H1 (cell line): ENCODE measurements at regions not wholly inside any gene's neighbourhood (a gene's known extent, or its start where the extent isn't known, plus 50 kb on each side); places are given as distances from the start of the nearest gene placed in this dataset.

ENCODE experiments used
- CTCF ChIA-PET: fragments of 300-600 bp; sonication (Branson Sonifier 250); formaldehyde crosslinking; loops from one replicate; lab custom pipeline; 2021; ENCODE audit not compliant: partially characterized antibody; lab: Charles Lee
- POLR2A ChIA-PET: fragments of 300-600 bp; sonication (Branson Sonifier 250); formaldehyde crosslinking; loops from one replicate; lab custom pipeline; 2021; ENCODE audit warnings: inconsistent platforms; ENCODE audit not compliant: partially characterized antibody; lab: Charles Lee
- DNase-seq, 2 experiments: peaks; one replicate each; pipeline versions ENCODE4 v3.0.0 to v3.0.0-alpha.2; 2010 to 2022; ENCODE audit warnings: low spot score in 2 of 2, low read depth in 1 of 2, mixed read lengths in 1 of 2
- FAIRE-seq: peaks from 2 replicates; lab custom pipeline; 2011; peaks lifted over from hg19 to GRCh38; lab: Jason Lieb, UNC
- H2AFZ ChIP-seq: 2 replicates; pipeline ENCODE4 v1.8.1; 2012; ENCODE audit warnings: low read length, inconsistent platforms
- H2AK5ac ChIP-seq: 2 replicates; pipeline ENCODE4 v1.6.1; 2013; ENCODE audit warnings: low read depth, low read length
- H2BK120ac ChIP-seq: replicated peaks from 2 replicates; pipeline ENCODE3; 2013; ENCODE audit warnings: low read depth, low read length, inconsistent platforms
- H2BK12ac ChIP-seq: 2 replicates; pipeline ENCODE4 v1.6.1; 2013; ENCODE audit warnings: low read depth, low read length
- H2BK15ac ChIP-seq: 2 replicates; pipeline ENCODE4 v1.6.1; 2013; ENCODE audit warnings: low read length
- H2BK20ac ChIP-seq: 2 replicates; pipeline ENCODE4 v1.6.1; 2013; ENCODE audit warnings: low read length
- H2BK5ac ChIP-seq: 2 replicates; pipeline ENCODE4 v1.6.1; 2013; ENCODE audit warnings: low read depth, low read length
- H3K14ac ChIP-seq: 2 replicates; pipeline ENCODE4 v1.6.1; 2013; ENCODE audit warnings: inconsistent platforms; ENCODE audit not compliant: insufficient read length
- H3K18ac ChIP-seq: 2 replicates; pipeline ENCODE4 v1.6.1; 2013; ENCODE audit warnings: low read length; ENCODE audit errors: extremely low read depth
- H3K23ac ChIP-seq: 2 replicates; pipeline ENCODE4 v1.6.1; 2013; ENCODE audit warnings: inconsistent platforms; ENCODE audit not compliant: insufficient read length
- H3K23me2 ChIP-seq: 2 replicates; pipeline ENCODE4 v1.6.1; 2013; ENCODE audit warnings: low read depth, low read length
- H3K27ac ChIP-seq: 2 replicates; pipeline ENCODE4 v1.6.1; 2011; ENCODE audit warnings: low read depth, low read length, inconsistent platforms
- H3K27me3 ChIP-seq, 4 experiments: replicated peaks in 1 of 4; 1 replicate in 1 of 4; 2 replicates in 3 of 4; pipeline versions ENCODE4 v1.6.1 to v1.8.1; 2011 to 2013; ENCODE audit warnings: low read length in 3 of 4, mild to moderate bottlenecking in 3 of 4, inconsistent platforms in 2 of 4, mixed read lengths in 2 of 4, moderate library complexity in 1 of 4; ENCODE audit not compliant: control insufficient read depth in 3 of 4, insufficient read depth in 3 of 4; ENCODE audit errors: extremely low read depth in 1 of 4
- H3K36me3 ChIP-seq, 4 experiments: 2 replicates each; pipeline versions ENCODE4 v1.6.1 to v1.8.1; 2011 to 2013; ENCODE audit warnings: mild to moderate bottlenecking in 4 of 4, low read length in 3 of 4, moderate library complexity in 2 of 4, control low read depth in 1 of 4, inconsistent platforms in 1 of 4; ENCODE audit not compliant: insufficient read depth in 4 of 4, control insufficient read depth in 2 of 4
- H3K4ac ChIP-seq: replicated peaks from 2 replicates; pipeline ENCODE3; 2013; ENCODE audit warnings: low read length, low read depth, mixed read lengths, inconsistent platforms; ENCODE audit not compliant: insufficient read length
- H3K4me1 ChIP-seq, 4 experiments: replicated peaks in 1 of 4; 1 replicate in 1 of 4; 2 replicates in 3 of 4; pipeline versions ENCODE4 v1.6.1 to v1.8.1; 2011 to 2013; ENCODE audit warnings: low read length in 3 of 4, inconsistent platforms in 2 of 4, mixed read lengths in 1 of 4; ENCODE audit not compliant: insufficient read depth in 4 of 4, control insufficient read depth in 3 of 4
- H3K4me2 ChIP-seq, 2 experiments: 2 replicates each; pipeline versions ENCODE4 v1.6.1 to v1.8.1; 2011 to 2013; ENCODE audit warnings: low read depth in 2 of 2, low read length in 2 of 2, control low read depth in 1 of 2, inconsistent platforms in 1 of 2, mild to moderate bottlenecking in 1 of 2; ENCODE audit not compliant: insufficient read depth in 1 of 2
- H3K4me3 ChIP-seq, 4 experiments: fragments of 200-600, 300-600 bp in 1 of 4; sonication (generic), shearing (Covaris generic), sonication (Bioruptor Twin) in 1 of 4; 2 replicates each; pipeline versions ENCODE4 v1.5.1 to v1.8.1; 2011 to 2016; ENCODE audit warnings: low read length in 4 of 4, low read depth in 3 of 4, control low read depth in 2 of 4, inconsistent platforms in 2 of 4, mild to moderate bottlenecking in 2 of 4, mixed read lengths in 1 of 4, moderate library complexity in 1 of 4; ENCODE audit not compliant: insufficient read depth in 2 of 4; ENCODE audit errors: extremely low read depth in 1 of 4
- H3K56ac ChIP-seq: replicated peaks from 2 replicates; pipeline ENCODE3; 2013; ENCODE audit warnings: low read depth, mild to moderate bottlenecking, mixed read lengths, low read length, inconsistent platforms; ENCODE audit not compliant: insufficient read length
- H3K79me1 ChIP-seq: 2 replicates; pipeline ENCODE4 v1.6.1; 2013; ENCODE audit warnings: low read depth, low read length, control low read depth
- H3K79me2 ChIP-seq, 2 experiments: 2 replicates each; pipeline versions ENCODE4 v1.6.1 to v1.8.1; 2012 to 2013; ENCODE audit warnings: low read length in 2 of 2, mild to moderate bottlenecking in 2 of 2, inconsistent platforms in 1 of 2; ENCODE audit not compliant: insufficient read depth in 2 of 2, control insufficient read depth in 1 of 2
- H3K9ac ChIP-seq, 4 experiments: replicated peaks in 1 of 4; 1 replicate in 1 of 4; 2 replicates in 3 of 4; pipeline versions ENCODE4 v1.6.1 to v1.8.1; 2011 to 2013; ENCODE audit warnings: low read depth in 3 of 4, low read length in 3 of 4, control low read depth in 2 of 4, mild to moderate bottlenecking in 2 of 4, moderate library complexity in 2 of 4, inconsistent platforms in 1 of 4; ENCODE audit errors: extremely low read depth in 1 of 4
- H3K9me3 ChIP-seq, 2 experiments: 2 replicates each; pipeline versions ENCODE4 v1.6.1 to v1.8.1; 2012 to 2013; ENCODE audit warnings: mild to moderate bottlenecking in 2 of 2, moderate library complexity in 2 of 2, control low read depth in 1 of 2, inconsistent platforms in 1 of 2, low read depth in 1 of 2, low read length in 1 of 2, mixed read lengths in 1 of 2; ENCODE audit not compliant: insufficient read depth in 2 of 2
- H4K20me1 ChIP-seq, 2 experiments: replicated peaks in 1 of 2; 2 replicates each; pipeline versions ENCODE3 to v1.8.1; 2011 to 2013; ENCODE audit warnings: inconsistent platforms in 2 of 2, low read length in 2 of 2, mild to moderate bottlenecking in 1 of 2; ENCODE audit not compliant: insufficient read depth in 2 of 2, control insufficient read depth in 1 of 2
- H4K5ac ChIP-seq: 2 replicates; pipeline ENCODE4 v1.6.1; 2013; ENCODE audit warnings: low read length, low read depth, mixed read lengths, inconsistent platforms; ENCODE audit not compliant: insufficient read length
- H4K8ac ChIP-seq: 2 replicates; pipeline ENCODE4 v1.8.0; 2013; ENCODE audit warnings: mild to moderate bottlenecking, moderate library complexity, low read length, inconsistent platforms; ENCODE audit not compliant: insufficient read depth; ENCODE audit errors: extremely low read depth
- H4K91ac ChIP-seq: replicated peaks from 2 replicates; pipeline ENCODE3; 2013; ENCODE audit warnings: low read length, mixed read lengths, inconsistent platforms; ENCODE audit not compliant: insufficient read length
- BRCA1 ChIP-seq: IDR thresholded peaks from 2 replicates; pipeline ENCODE4 v1.6.1; 2012; ENCODE audit warnings: low read depth, low read length, improper control_type of control experiment
- CBX8 ChIP-seq: fragments of 300-800, 300-1000 bp; sonication (generic); IDR thresholded peaks from 2 replicates; pipeline ENCODE4 v1.7.1; 2016; ENCODE audit warnings: low read depth, low read length, borderline replicate concordance
- CEBPB ChIP-seq: IDR thresholded peaks from 2 replicates; pipeline ENCODE4 v1.6.1; 2012; ENCODE audit warnings: low read depth, low read length
- EP300 ChIP-seq, 2 experiments: IDR thresholded peaks; 1 replicate in 1 of 2; 2 replicates in 1 of 2; pipeline ENCODE4 v1.6.1; 2011 to 2012; ENCODE audit warnings: low read depth in 2 of 2, low read length in 2 of 2, mild to moderate bottlenecking in 2 of 2, borderline replicate concordance in 1 of 2, inconsistent platforms in 1 of 2, moderate library complexity in 1 of 2
- EZH2 ChIP-seq: fragments of 200-600 bp; sonication (generic); IDR thresholded peaks from 2 replicates; pipeline ENCODE4 v1.7.1; 2012; ENCODE audit warnings: low read depth, mild to moderate bottlenecking, moderate library complexity, low read length, inconsistent platforms; ENCODE audit not compliant: severe bottlenecking
- JUN ChIP-seq: IDR thresholded peaks from 2 replicates; pipeline ENCODE4 v1.6.1; 2011; ENCODE audit warnings: low read depth, mild to moderate bottlenecking, improper control_type of control experiment, low read length
- MAFK ChIP-seq: IDR thresholded peaks from 2 replicates; pipeline ENCODE4 v1.6.1; 2012; ENCODE audit warnings: low read depth, mild to moderate bottlenecking, improper control_type of control experiment, low read length
- NANOG ChIP-seq: IDR thresholded peaks from 2 replicates; pipeline ENCODE4 v1.6.1; 2011; ENCODE audit warnings: low read length, low read depth, mild to moderate bottlenecking, inconsistent platforms; ENCODE audit not compliant: insufficient read depth, poor library complexity, severe bottlenecking
- POLR2AphosphoS5 ChIP-seq: IDR thresholded peaks from 2 replicates; pipeline ENCODE4 v1.6.1; 2011; ENCODE audit warnings: low read depth, low read length
- POU5F1 ChIP-seq: IDR thresholded peaks from 2 replicates; pipeline ENCODE4 v1.6.1; 2011; ENCODE audit warnings: low read depth, mild to moderate bottlenecking, low read length, moderate library complexity
- RFX5 ChIP-seq: IDR thresholded peaks from 2 replicates; pipeline ENCODE4 v1.6.1; 2011; ENCODE audit warnings: low read depth, low read length, improper control_type of control experiment, borderline replicate concordance
- SAP30 ChIP-seq: fragments of 300-600 bp; sonication (generic); IDR thresholded peaks from 2 replicates; pipeline ENCODE4 v1.7.1; 2012; ENCODE audit warnings: low read length, moderate library complexity, mild to moderate bottlenecking, inconsistent platforms; ENCODE audit not compliant: insufficient read depth, insufficient replicate concordance
- SP4 ChIP-seq: IDR thresholded peaks from 2 replicates; pipeline ENCODE4 v1.6.1; 2012; ENCODE audit warnings: low read length, inconsistent platforms
- SUZ12 ChIP-seq: fragments of 200-600 bp; sonication (generic); IDR thresholded peaks from 2 replicates; pipeline ENCODE4 v1.6.1; 2012; ENCODE audit warnings: mild to moderate bottlenecking, inconsistent platforms, low read length, moderate library complexity, mixed read lengths
- WGBS, 2 experiments: shearing (Covaris generic) in 1 of 2; methylation state at CpG; one replicate each; pipeline versions ENCODE4 v1.1.6 to v1.1.7; 2013 to 2015; ENCODE audit warnings: low lambda C conversion rate in 2 of 2, mixed read lengths in 2 of 2, inconsistent platforms in 1 of 2, low coverage in 1 of 2, missing lambda C conversion rate in 1 of 2; ENCODE audit not compliant: insufficient replicate concordance in 2 of 2, insufficient coverage in 1 of 2, insufficient read length in 1 of 2; ENCODE audit errors: extremely low coverage in 1 of 2, missing lambda C conversion rate in 1 of 2; 5-methylcytosine and 5-hydroxymethylcytosine counted together
- TF ChIP-seq, protein P1 (sequence below): IDR thresholded peaks from 2 replicates; pipeline ENCODE4 v1.6.1; 2011; ENCODE audit warnings: low read depth, mild to moderate bottlenecking, low read length; ENCODE audit not compliant: insufficient read depth

- Histone ChIP-seq H3K14ac (no peak overlapping the region), H3K36me3 (no peaks in the 10 kb centered on the region), H3K4me1 (no peaks in the 10 kb centered on the region), H3K9me3 (peaks cover 3% of the 10 kb centered on the region in 2 experiments; a peak in 2 of 4 replicates), H3K4me3 (no peak overlapping the region), H3K23me2 (no peaks in the 10 kb centered on the region), H3K4me2 (no peak overlapping the region), H2BK20ac (no peak overlapping the region), H2BK12ac (no peak overlapping the region), H3K18ac (no peak overlapping the region), H3K27ac (no peak overlapping the region), H2AK5ac (no peak overlapping the region), H3K56ac (no peak overlapping the region), H4K91ac (no peak overlapping the region), H4K5ac (no peak overlapping the region), H3K79me1 (no peaks in the 10 kb centered on the region), H2BK5ac (no peak overlapping the region), H4K8ac (no peak overlapping the region), H2BK15ac (no peak overlapping the region), H3K4ac (no peak overlapping the region), H4K20me1 (no peaks in the 10 kb centered on the region), H3K79me2 (no peaks in the 10 kb centered on the region), H3K9ac (no peak overlapping the region), H2AFZ (no peak overlapping the region), H3K23ac (no peak overlapping the region), H3K27me3 (no peaks in the 10 kb centered on the region), H2BK120ac (no peak overlapping the region)
- POLR2A ChIA-PET: no interaction called here
- 85% methylated on average over 1 of the region's 1 CpG; no CpG with 5 or more reads in 1 of the 2 experiments for WGBS, 2 experiments
- no peak for DNase-seq
- CTCF ChIA-PET: interaction anchor here (0.7 kb wide), 1 partner anchor 809 kb away, joined by 4 read pairs; no protein-coding TSS in a partner anchor
- no peak for FAIRE-seq
- no peak for TF ChIP-seq JUN
- TF ChIP-seq NANOG: no peak
- no peak for TF ChIP-seq BRCA1
- no peak for TF ChIP-seq POU5F1
- no peak for TF ChIP-seq CEBPB
- no peak for TF ChIP-seq EP300 (IDR thresholded peaks at IDR 0.05; ENCODE audit: borderline replicate concordance in 1 of 2, low read depth in 2 of 2, low read length in 2 of 2)
- TF ChIP-seq EZH2: no peak
- TF ChIP-seq SUZ12: no peak
- TF ChIP-seq RFX5: no peak
- TF ChIP-seq, protein P1, sequence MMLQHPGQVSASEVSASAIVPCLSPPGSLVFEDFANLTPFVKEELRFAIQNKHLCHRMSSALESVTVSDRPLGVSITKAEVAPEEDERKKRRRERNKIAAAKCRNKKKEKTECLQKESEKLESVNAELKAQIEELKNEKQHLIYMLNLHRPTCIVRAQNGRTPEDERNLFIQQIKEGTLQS: no peak
- TF ChIP-seq POLR2AphosphoS5: no peak
- TF ChIP-seq SAP30: no peak
- no peak for TF ChIP-seq CBX8
- no peak for TF ChIP-seq SP4
- TF ChIP-seq MAFK: no peak
Observed at GRCh38 chr5:92459654-92460053, 1076.5 kb upstream of the ARRDC3 start.
